ENCODE measurements at regions not wholly inside any gene's neighbourhood (a gene's known extent, or its start where the extent isn't known, plus 50 kb on each side); places are given as distances from the start of the nearest gene placed in this dataset.
"Not testable (repeated sequence)": the region's sequence is repeated elsewhere in the genome, so short reads cannot be mapped to it uniquely, and the experiment has no call there.

- Histone ChIP-seq H3K27ac (no peak overlapping the region), H3K27me3 (no peaks in the 10 kb centered on the region), H3K9me3 (no peaks in the 10 kb centered on the region), H3K4me3 (no peak overlapping the region), H3K4me1 (peaks cover 0 to 16% (median 0%) of the 10 kb centered on the region in 4 donors), H3K36me3 (no peaks in the 10 kb centered on the region)
- no peak for DNase-seq
- TF ChIP-seq, protein P1, sequence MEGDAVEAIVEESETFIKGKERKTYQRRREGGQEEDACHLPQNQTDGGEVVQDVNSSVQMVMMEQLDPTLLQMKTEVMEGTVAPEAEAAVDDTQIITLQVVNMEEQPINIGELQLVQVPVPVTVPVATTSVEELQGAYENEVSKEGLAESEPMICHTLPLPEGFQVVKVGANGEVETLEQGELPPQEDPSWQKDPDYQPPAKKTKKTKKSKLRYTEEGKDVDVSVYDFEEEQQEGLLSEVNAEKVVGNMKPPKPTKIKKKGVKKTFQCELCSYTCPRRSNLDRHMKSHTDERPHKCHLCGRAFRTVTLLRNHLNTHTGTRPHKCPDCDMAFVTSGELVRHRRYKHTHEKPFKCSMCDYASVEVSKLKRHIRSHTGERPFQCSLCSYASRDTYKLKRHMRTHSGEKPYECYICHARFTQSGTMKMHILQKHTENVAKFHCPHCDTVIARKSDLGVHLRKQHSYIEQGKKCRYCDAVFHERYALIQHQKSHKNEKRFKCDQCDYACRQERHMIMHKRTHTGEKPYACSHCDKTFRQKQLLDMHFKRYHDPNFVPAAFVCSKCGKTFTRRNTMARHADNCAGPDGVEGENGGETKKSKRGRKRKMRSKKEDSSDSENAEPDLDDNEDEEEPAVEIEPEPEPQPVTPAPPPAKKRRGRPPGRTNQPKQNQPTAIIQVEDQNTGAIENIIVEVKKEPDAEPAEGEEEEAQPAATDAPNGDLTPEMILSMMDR (IDR thresholded peaks at IDR 0.05): no peak
- TF ChIP-seq POLR2A (IDR thresholded peaks at IDR 0.05): no peak
Observed at GRCh38 chr5:67771791-67772190, 443.8 kb upstream of the PIK3R1 start.

GRCh38 chr5:67771221-67771620, 444.3 kb upstream of the PIK3R1 start:
- TF ChIP-seq, protein P1 (IDR thresholded peaks at IDR 0.05): no peak
- TF ChIP-seq POLR2A (IDR thresholded peaks at IDR 0.05): no peak
- Histone ChIP-seq H3K9me3 (no peaks in the 10 kb centered on the region), H3K27me3 (no peaks in the 10 kb centered on the region), H3K36me3 (no peaks in the 10 kb centered on the region), H3K4me1 (peaks cover 0 to 16% (median 0%) of the 10 kb centered on the region in 4 donors), H3K4me3 (no peak overlapping the region), H3K27ac (no peak overlapping the region)
- DNase-seq: no peak

GRCh38 chr5:67770431-67771025, 445.0 kb upstream of the PIK3R1 start:
- Histone ChIP-seq H3K4me1 (peaks cover 0 to 16% (median 0%) of the 10 kb centered on the region in 4 donors), H3K9me3 (no peaks in the 10 kb centered on the region), H3K4me3 (no peak overlapping the region), H3K36me3 (no peaks in the 10 kb centered on the region), H3K27ac (peak overlapping the region in 2 of 4 donors; percentile 26 to 57), H3K27me3 (no peaks in the 10 kb centered on the region)
- TF ChIP-seq, protein P1 (IDR thresholded peaks at IDR 0.05): no peak
- no peak for TF ChIP-seq POLR2A (IDR thresholded peaks at IDR 0.05)
- DNase-seq: peak in 2 of 3 donors; percentile 58 to 62

- Histone ChIP-seq H3K9me3 (no peaks in the 10 kb centered on the region), H3K4me1 (no peaks in the 10 kb centered on the region), H3K27me3 (no peaks in the 10 kb centered on the region), H3K36me3 (no peaks in the 10 kb centered on the region), H3K27ac (no peak overlapping the region), H3K4me3 (no peak overlapping the region)
- no peak for DNase-seq
- TF ChIP-seq, protein P1 (IDR thresholded peaks at IDR 0.05): no peak
- no peak for TF ChIP-seq POLR2A (IDR thresholded peaks at IDR 0.05)
Observed at GRCh38 chr5:67765697-67766096, 449.9 kb upstream of the PIK3R1 start.

GRCh38 chr5:67757771-67758170, 457.8 kb upstream of the PIK3R1 start:
- not testable (repeated sequence) for H3K27me3 ChIP-seq

DNA sequence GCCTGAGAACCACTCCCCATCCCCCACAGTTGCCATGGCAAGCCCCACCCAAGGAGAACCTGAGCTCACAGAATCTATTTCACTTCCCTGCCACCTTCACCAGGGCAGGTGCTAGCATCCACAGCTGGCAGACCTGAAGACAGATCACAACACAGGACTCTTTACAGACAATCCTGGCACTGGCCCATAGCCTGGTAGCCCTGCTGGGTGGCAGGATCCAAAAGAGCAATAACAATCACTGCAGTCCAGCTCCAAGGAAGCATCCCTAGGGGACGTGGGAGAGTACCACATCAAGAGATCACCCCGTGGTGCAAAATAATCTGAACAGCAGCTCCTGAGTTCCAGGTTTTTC, 463.2 kb upstream of the PIK3R1 start:
- peaks cover 0 to 2% (median 0%) of the 10 kb centered on the region in 4 donors for H3K9me3 ChIP-seq
- no peak overlapping the region for H3K4me3 ChIP-seq
- H3K36me3 ChIP-seq: no peaks in the 10 kb centered on the region
- no peak for TF ChIP-seq POLR2A (IDR thresholded peaks at IDR 0.05)
- TF ChIP-seq, protein P1 (IDR thresholded peaks at IDR 0.05): no peak
- H3K27ac ChIP-seq: no peak overlapping the region
- no peaks in the 10 kb centered on the region for H3K4me1 ChIP-seq
- no peaks in the 10 kb centered on the region for H3K27me3 ChIP-seq
- DNase-seq: no peak

More at GRCh38 chr5:67757771-67758170, 457.8 kb upstream of the PIK3R1 start:
- not testable (repeated sequence) for H3K4me3 ChIP-seq, DNase-seq, H3K4me1 ChIP-seq, H3K36me3 ChIP-seq, H3K9me3 ChIP-seq, H3K27ac ChIP-seq

Data from Peyer's patch (tissue), 4 donors.